ENCODE measurements at regions not wholly inside any gene's neighbourhood (a gene's known extent, or its start where the extent isn't known, plus 50 kb on each side); places are given as distances from the start of the nearest gene placed in this dataset.
"Not testable (repeated sequence)": the region's sequence is repeated elsewhere in the genome, so short reads cannot be mapped to it uniquely, and the experiment has no call there.

- DNase-seq (ENCODE audit: low read depth), result no peak
Measured at GRCh38 chr2:184338771-184339170, 259.6 kb upstream of the ZNF804A start.

- no peak for DNase-seq (ENCODE audit: low read depth)
Measured at GRCh38 chr2:184339966-184340365, 258.4 kb upstream of the ZNF804A start.

DNA sequence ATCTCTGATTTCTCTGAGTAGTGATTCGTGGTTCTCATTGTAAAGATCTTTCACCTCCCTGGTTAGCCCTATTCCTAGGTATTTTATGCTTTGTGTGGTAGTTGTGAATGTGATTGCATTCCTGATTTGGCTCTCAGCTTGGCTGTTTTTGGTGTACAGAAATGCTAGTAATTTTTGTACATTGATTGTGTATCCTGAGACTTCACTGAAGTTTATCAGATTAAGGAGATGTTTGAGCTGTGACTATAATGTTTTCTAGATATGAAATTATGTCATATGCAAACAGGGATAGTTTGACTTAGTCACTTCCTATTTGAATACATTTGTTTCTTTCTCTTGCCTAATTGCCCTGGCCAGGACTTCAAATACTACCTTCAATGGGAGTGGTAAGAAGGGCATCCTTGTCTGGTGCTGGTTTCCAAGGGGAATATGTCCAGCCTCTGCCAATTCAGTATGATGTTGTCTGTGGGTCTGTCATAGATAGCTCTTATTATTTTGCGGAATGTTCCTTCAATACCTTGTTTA, 251.9 kb upstream of the ZNF804A start:
- DNase-seq (ENCODE audit: low read depth), result no peak

- no peak for DNase-seq (ENCODE audit: low read depth)
Measured at GRCh38 chr2:184351126-184351525, 247.2 kb upstream of the ZNF804A start.

DNA sequence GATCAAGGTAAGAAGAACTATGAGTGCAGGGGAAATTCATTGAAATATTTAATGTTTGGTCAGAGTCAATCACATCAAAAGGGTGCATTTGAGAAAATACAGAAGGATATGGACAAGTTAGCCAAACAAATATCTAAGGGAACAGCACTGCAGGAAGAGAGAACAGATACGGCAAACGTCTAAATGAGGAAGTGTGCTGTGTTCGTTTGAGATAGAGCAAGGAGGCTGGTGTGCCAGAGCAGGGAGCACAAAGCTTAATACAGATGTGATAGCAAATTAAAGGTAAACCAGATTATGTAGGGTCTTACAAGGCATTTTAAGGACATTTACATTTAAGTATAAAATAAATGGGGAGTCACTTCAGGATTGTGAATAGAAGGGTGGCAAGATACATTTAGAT, 241.3 kb upstream of the ZNF804A start:
- DNase-seq (ENCODE audit: low read depth), result no peak

- no peak for DNase-seq (ENCODE audit: low read depth)
Measured at GRCh38 chr2:184359379-184359778, 238.9 kb upstream of the ZNF804A start.

- no peak for DNase-seq (ENCODE audit: low read depth)
Measured at GRCh38 chr2:184363213-184363612, 235.1 kb upstream of the ZNF804A start.

GRCh38 chr2:184367211-184367610, 231.1 kb upstream of the ZNF804A start:
- DNase-seq (ENCODE audit: low read depth), result no peak

GRCh38 chr2:184369307-184369706, 229.0 kb upstream of the ZNF804A start:
- no peak for DNase-seq (ENCODE audit: low read depth)

GRCh38 chr2:184370954-184371353, 227.4 kb upstream of the ZNF804A start:
- no peak for DNase-seq (ENCODE audit: low read depth)

- no peak for DNase-seq (ENCODE audit: low read depth)
Measured at GRCh38 chr2:184371641-184372040, 226.7 kb upstream of the ZNF804A start.

- no peak for DNase-seq (ENCODE audit: low read depth)
Measured at GRCh38 chr2:184372484-184372883, 225.8 kb upstream of the ZNF804A start.

- DNase-seq (ENCODE audit: low read depth), result no peak
Measured at GRCh38 chr2:184394642-184395041, 203.7 kb upstream of the ZNF804A start.

DNA sequence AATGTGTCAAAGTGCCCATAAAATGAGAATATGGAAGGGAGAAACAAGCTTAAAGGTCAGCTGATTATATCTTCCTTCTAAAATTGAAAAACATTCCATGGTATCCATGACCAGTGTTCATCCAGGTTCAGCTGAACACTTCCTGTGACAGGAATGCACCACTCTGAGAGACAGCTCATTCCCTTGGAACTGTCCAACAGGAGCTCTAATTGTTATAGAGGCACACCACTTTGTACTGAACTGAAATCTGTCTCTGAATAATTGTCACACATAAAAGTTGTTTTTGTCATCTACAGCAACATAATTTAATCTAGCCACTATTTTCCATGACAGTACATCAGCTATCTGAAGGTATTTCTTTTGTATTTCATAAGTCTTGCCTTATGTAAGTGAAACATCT, 195.9 kb upstream of the ZNF804A start:
- no peak for DNase-seq (ENCODE audit: low read depth)

DNA sequence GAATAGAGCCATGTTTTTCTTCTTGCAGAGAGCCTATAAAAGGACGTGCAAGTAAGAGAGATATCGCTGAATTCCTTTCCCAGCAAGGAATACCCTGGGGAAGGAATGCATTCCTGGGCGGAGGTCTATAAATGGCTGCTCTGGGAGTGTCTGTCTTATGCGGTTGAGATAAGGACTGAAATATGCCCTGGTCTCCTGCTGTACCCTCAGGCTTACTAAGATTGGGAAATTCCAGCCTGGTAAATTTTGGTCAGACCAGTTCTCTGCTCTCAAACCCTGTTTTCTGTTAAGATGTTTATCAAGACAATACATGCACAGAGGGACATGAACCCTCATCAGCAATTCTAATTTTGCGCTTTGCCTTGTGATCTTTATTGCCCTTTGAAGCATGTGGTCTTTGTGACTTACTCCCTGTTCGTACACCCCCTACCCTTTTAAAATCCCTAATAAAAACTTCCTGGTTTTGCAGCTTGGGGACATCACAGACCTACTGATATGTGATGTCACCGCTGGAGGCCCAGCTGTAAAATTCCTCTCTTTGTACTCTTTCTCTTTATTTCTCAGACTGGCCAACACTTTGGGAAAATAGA, 191.2 kb upstream of the ZNF804A start:
- not testable (repeated sequence) for DNase-seq (ENCODE audit: low read depth)

DNA sequence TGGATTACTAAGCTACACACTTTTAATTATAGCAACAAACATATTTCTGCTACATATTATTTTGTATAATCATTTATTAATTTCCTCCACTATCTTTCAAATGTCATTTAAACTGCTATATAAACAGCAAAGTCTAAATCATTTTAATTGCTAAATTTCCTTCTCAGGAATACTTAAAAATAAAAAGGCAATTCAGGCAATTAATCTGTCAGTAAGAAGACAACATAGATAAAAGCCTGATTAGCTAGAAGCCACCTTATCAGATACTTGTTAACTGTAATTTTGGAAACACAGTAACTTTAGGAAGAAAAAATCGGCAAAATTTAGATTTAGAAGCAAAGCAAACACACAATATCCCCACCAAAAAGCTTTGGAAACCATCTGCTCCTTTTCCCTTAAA, 188.2 kb upstream of the ZNF804A start:
- no peak for DNase-seq (ENCODE audit: low read depth)

- DNase-seq (ENCODE audit: low read depth), result no peak
Measured at GRCh38 chr2:184413221-184413620, 185.1 kb upstream of the ZNF804A start.

DNA sequence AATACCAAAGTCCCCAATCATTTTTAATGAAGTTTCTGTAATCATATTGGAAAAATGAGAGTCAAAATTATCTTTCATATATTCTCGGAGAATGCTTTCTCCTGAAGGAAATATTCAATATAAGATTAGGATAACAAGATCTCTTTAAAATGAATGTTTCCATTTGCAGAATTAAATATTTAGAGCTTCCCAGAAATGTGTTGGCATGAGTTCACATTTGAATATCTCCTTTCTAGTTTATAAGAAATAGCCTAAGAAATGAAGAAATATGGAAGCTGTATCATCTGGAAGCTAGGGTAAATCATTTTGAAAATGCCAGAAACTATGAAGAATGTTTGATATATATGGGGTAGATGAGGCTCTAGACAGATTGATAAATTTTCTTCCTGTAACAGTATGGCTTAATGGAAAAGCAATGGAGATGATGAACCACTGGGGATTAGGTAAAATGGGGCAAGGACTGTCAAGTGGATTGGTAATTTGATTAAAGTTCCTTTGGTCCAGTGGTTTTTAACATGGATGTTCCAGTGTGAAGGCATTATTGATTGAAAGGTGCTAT, 184.6 kb upstream of the ZNF804A start:
- DNase-seq (ENCODE audit: low read depth), result no peak

GRCh38 chr2:184416146-184416913, 182.0 kb upstream of the ZNF804A start:
- DNase-seq (ENCODE audit: low read depth), result no peak

DNA sequence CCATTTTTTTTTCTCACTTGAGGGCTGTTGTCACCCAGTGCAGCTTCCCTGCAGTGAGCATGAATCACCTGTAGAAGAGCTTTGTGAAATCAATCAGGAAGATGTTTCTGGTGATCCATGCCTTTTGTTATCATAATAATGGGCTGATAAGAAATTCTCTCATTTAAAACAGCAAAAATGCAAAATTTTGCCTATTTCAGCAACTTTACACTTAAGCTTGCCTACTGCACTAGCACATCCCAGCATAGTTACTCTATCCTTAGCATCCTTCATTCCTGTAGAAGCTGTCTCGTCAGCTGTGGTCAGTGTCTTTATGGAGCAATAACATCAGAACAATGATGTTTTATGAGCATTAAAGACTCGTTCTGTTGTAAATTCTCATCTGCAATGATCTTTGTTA, 178.6 kb upstream of the ZNF804A start:
- no peak for DNase-seq (ENCODE audit: low read depth)

- DNase-seq (ENCODE audit: low read depth), result not testable (repeated sequence)
Measured at GRCh38 chr2:184421456-184421855, 176.9 kb upstream of the ZNF804A start.

- no peak for DNase-seq (ENCODE audit: low read depth)
Measured at GRCh38 chr2:184425083-184425482, 173.2 kb upstream of the ZNF804A start.

GRCh38 chr2:184444217-184444616, 154.1 kb upstream of the ZNF804A start:
- no peak for DNase-seq (ENCODE audit: low read depth)

All from fibroblast of gingiva (primary cell).